Smooth muscle cell (in vitro differentiated cells): ENCODE measurements at regions not wholly inside any gene's neighbourhood (a gene's known extent, or its start where the extent isn't known, plus 50 kb on each side); places are given as distances from the start of the nearest gene placed in this dataset.

Experiments
- DNase-seq: peaks from one replicate; lab custom pipeline; 2025; ENCODE audit not compliant: unreplicated experiment; lab: John Stamatoyannopoulos, UW
- H2AFZ ChIP-seq: fragments of 200-600 bp; sonication (generic); 2 replicates; pipeline ENCODE4 v1.6.0; 2016; ENCODE audit warnings: antibody characterized with exemption, low read depth, mild to moderate bottlenecking
- H3F3A ChIP-seq: fragments of 200-600 bp; sonication (generic); 2 replicates; pipeline ENCODE4 v1.6.0; 2017; ENCODE audit warnings: antibody characterized with exemption, low read depth
- H3K27ac ChIP-seq: fragments of 200-600 bp; sonication (generic); 2 replicates; pipeline ENCODE4 v1.5.1; 2016; ENCODE audit warnings: low read depth, mild to moderate bottlenecking
- H3K27me3 ChIP-seq: fragments of 200-600 bp; sonication (generic); 2 replicates; pipeline ENCODE4 v1.6.1; 2016; ENCODE audit warnings: low read depth, mild to moderate bottlenecking
- H3K36me3 ChIP-seq: fragments of 200-600 bp; sonication (generic); 2 replicates; pipeline ENCODE4 v1.5.1; 2016; ENCODE audit warnings: low read depth
- H3K4me1 ChIP-seq: fragments of 200-600 bp; sonication (generic); 2 replicates; pipeline ENCODE4 v1.5.1; 2016; ENCODE audit warnings: low read depth
- H3K4me2 ChIP-seq: fragments of 200-600 bp; sonication (generic); 2 replicates; pipeline ENCODE4 v1.6.0; 2016; ENCODE audit warnings: mild to moderate bottlenecking
- H3K4me3 ChIP-seq: fragments of 200-600 bp; sonication (generic); 2 replicates; pipeline ENCODE4 v1.5.1; 2016; ENCODE audit warnings: mild to moderate bottlenecking
- H3K79me2 ChIP-seq: fragments of 200-600 bp; sonication (generic); 2 replicates; pipeline ENCODE4 v1.6.0; 2016; ENCODE audit warnings: low read depth, mild to moderate bottlenecking
- H3K9ac ChIP-seq: fragments of 200-600 bp; sonication (generic); 2 replicates; pipeline ENCODE4 v1.6.0; 2016; ENCODE audit warnings: low read depth
- H3K9me3 ChIP-seq: fragments of 200-600 bp; sonication (generic); replicated peaks from 2 replicates; pipeline ENCODE4 v1.5.1; 2016; ENCODE audit warnings: low read depth
- H4K20me1 ChIP-seq: fragments of 200-600 bp; sonication (generic); 2 replicates; pipeline ENCODE4 v1.6.0; 2016; ENCODE audit warnings: low read depth
- WGBS: methylation state at CpG from one replicate; pipeline ENCODE4 v1.1.7; 2016; ENCODE audit warnings: low lambda C conversion rate; 5-methylcytosine and 5-hydroxymethylcytosine counted together
- TF ChIP-seq, protein P1 (sequence below): fragments of 200-600 bp; sonication (generic); IDR thresholded peaks from 2 replicates; pipeline ENCODE4 v1.5.1; 2017; ENCODE audit warnings: borderline replicate concordance, mild to moderate bottlenecking, antibody characterized with exemption; ENCODE audit not compliant: insufficient read depth, poor library complexity, severe bottlenecking

DNA sequence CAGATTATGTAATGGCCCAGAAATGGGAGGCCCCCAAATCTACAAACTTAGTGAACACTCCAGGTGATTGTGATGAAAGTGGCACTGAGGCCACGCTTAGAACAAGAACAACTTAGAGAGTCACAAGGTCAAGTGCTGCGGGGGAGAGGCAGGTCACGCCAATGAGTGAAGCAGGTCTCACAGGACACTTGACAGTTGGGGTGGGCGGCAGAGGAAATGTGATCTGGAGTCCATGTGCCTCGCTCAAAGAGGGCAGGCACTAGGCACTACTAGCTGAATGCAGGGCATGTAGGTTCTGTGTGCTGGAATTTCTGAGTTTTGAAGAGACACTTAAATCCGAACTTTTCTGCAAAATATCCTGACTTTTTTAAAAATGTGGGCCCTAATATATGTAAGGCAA lies 193.2 kb upstream of the RORB start:
- Histone ChIP-seq H3K9me3 (no peaks in the 10 kb centered on the region), H3K27me3 (no peaks in the 10 kb centered on the region), H3K9ac (no peak overlapping the region), H3K4me1 (peaks cover 20% of the 10 kb centered on the region), H3K36me3 (no peaks in the 10 kb centered on the region), H3K4me3 (no peak overlapping the region), H3K27ac (no peak overlapping the region), H3K79me2 (no peaks in the 10 kb centered on the region), H2AFZ (no peak overlapping the region), H4K20me1 (no peaks in the 10 kb centered on the region), H3F3A (no peaks in the 10 kb centered on the region), H3K4me2 (no peak overlapping the region)
- no peak for DNase-seq
- TF ChIP-seq, protein P1, sequence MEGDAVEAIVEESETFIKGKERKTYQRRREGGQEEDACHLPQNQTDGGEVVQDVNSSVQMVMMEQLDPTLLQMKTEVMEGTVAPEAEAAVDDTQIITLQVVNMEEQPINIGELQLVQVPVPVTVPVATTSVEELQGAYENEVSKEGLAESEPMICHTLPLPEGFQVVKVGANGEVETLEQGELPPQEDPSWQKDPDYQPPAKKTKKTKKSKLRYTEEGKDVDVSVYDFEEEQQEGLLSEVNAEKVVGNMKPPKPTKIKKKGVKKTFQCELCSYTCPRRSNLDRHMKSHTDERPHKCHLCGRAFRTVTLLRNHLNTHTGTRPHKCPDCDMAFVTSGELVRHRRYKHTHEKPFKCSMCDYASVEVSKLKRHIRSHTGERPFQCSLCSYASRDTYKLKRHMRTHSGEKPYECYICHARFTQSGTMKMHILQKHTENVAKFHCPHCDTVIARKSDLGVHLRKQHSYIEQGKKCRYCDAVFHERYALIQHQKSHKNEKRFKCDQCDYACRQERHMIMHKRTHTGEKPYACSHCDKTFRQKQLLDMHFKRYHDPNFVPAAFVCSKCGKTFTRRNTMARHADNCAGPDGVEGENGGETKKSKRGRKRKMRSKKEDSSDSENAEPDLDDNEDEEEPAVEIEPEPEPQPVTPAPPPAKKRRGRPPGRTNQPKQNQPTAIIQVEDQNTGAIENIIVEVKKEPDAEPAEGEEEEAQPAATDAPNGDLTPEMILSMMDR, result no peak
- 92% methylated on average over 6 of the region's 6 CpGs for WGBS

- Histone ChIP-seq H3K4me1 (peaks cover 20% of the 10 kb centered on the region), H3K4me2 (no peak overlapping the region), H3K27ac (no peak overlapping the region), H3K36me3 (no peaks in the 10 kb centered on the region), H4K20me1 (no peaks in the 10 kb centered on the region), H2AFZ (no peak overlapping the region), H3K9ac (no peak overlapping the region), H3K4me3 (no peak overlapping the region), H3K9me3 (no peaks in the 10 kb centered on the region), H3K79me2 (no peaks in the 10 kb centered on the region), H3F3A (no peaks in the 10 kb centered on the region), H3K27me3 (no peaks in the 10 kb centered on the region)
- TF ChIP-seq, protein P1, result no peak
- 58% methylated on average over 1 of the region's 1 CpG for WGBS
- no peak for DNase-seq
Measured at GRCh38 chr9:74304598-74304997, 192.5 kb upstream of the RORB start.

DNA sequence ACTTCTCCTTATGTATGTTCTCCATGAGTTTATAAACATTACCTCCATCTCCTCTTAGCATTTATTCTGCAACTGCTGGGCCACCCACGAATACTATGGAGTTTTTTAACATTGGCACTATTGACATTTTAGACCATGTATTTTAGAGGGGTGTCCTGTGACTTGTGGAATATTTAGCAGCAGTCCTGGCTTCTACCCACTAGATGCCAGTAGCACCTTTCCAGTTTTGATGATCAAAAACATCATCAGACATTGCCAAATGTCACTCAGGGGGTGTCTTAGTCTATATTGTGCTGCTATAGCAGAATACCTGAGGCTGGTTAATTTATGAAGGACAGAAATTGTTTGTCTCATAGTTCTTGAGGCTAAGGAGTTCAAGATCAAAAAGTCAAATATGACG lies 187.5 kb upstream of the RORB start:
- Histone ChIP-seq H3K9me3 (no peaks in the 10 kb centered on the region), H3K79me2 (no peaks in the 10 kb centered on the region), H3K4me1 (peaks cover 17% of the 10 kb centered on the region), H3K27me3 (no peaks in the 10 kb centered on the region), H3K4me3 (no peak overlapping the region), H3K36me3 (no peaks in the 10 kb centered on the region), H4K20me1 (no peaks in the 10 kb centered on the region), H3K4me2 (no peak overlapping the region), H3K27ac (no peak overlapping the region), H3K9ac (no peak overlapping the region), H3F3A (no peaks in the 10 kb centered on the region), H2AFZ (no peak overlapping the region)
- 83% methylated on average over 2 of the region's 2 CpGs for WGBS
- no peak for DNase-seq
- TF ChIP-seq, protein P1, result no peak

GRCh38 chr9:74317235-74317634 lies 179.9 kb upstream of the RORB start:
- no peak for DNase-seq
- Histone ChIP-seq H3K27ac (no peak overlapping the region), H3K79me2 (no peaks in the 10 kb centered on the region), H2AFZ (no peak overlapping the region), H3F3A (no peaks in the 10 kb centered on the region), H3K9ac (no peak overlapping the region), H4K20me1 (no peaks in the 10 kb centered on the region), H3K9me3 (no peaks in the 10 kb centered on the region), H3K27me3 (no peaks in the 10 kb centered on the region), H3K4me3 (no peak overlapping the region), H3K36me3 (no peaks in the 10 kb centered on the region), H3K4me2 (no peak overlapping the region), H3K4me1 (no peaks in the 10 kb centered on the region)
- TF ChIP-seq, protein P1, result no peak
- 95% methylated on average over 1 of the region's 1 CpG for WGBS
